H9 (cell line): ENCODE measurements at regions not wholly inside any gene's neighbourhood (a gene's known extent, or its start where the extent isn't known, plus 50 kb on each side); places are given as distances from the start of the nearest gene placed in this dataset.

ENCODE experiments used
- DNase-seq: peaks from one replicate; pipeline ENCODE4 v3.0.0-alpha.2; 2017
- H2AFZ ChIP-seq: one replicate; pipeline ENCODE4 v1.6.1; 2013; ENCODE audit warnings: mild to moderate bottlenecking, low read length, control low read depth, moderate library complexity
- H2AK5ac ChIP-seq: 2 replicates; pipeline ENCODE4 v1.6.1; 2013; ENCODE audit warnings: low read length, control low read depth, mixed read lengths; ENCODE audit not compliant: insufficient read length
- H2BK120ac ChIP-seq: one replicate; pipeline ENCODE4 v1.6.1; 2013; ENCODE audit warnings: low read depth, mild to moderate bottlenecking, low read length, control low read depth, inconsistent platforms; ENCODE audit not compliant: poor library complexity, severe bottlenecking
- H2BK12ac ChIP-seq: 2 replicates; pipeline ENCODE4 v1.6.1; 2013; ENCODE audit warnings: low read length, control low read depth, mixed read lengths, low read depth; ENCODE audit not compliant: insufficient read length
- H2BK15ac ChIP-seq: 2 replicates; pipeline ENCODE4 v1.6.1; 2013; ENCODE audit warnings: low read depth, low read length, control low read depth
- H2BK20ac ChIP-seq: one replicate; pipeline ENCODE4 v1.6.1; 2013; ENCODE audit warnings: low read depth, mild to moderate bottlenecking, low read length, control low read depth, inconsistent platforms; ENCODE audit not compliant: poor library complexity, severe bottlenecking
- H2BK5ac ChIP-seq: 2 replicates; pipeline ENCODE4 v1.6.1; 2013; ENCODE audit warnings: low read length, control low read depth, mixed read lengths; ENCODE audit not compliant: insufficient read length
- H3K14ac ChIP-seq: 2 replicates; pipeline ENCODE4 v1.6.1; 2013; ENCODE audit warnings: low read length, control low read depth; ENCODE audit not compliant: insufficient read depth
- H3K18ac ChIP-seq: 2 replicates; pipeline ENCODE4 v1.6.1; 2013; ENCODE audit warnings: low read depth, mild to moderate bottlenecking, mixed read lengths, low read length, control low read depth; ENCODE audit not compliant: insufficient read length
- H3K23ac ChIP-seq: 2 replicates; pipeline ENCODE4 v1.6.1; 2013; ENCODE audit warnings: low read length, control low read depth, mixed read lengths, low read depth; ENCODE audit not compliant: insufficient read length
- H3K23me2 ChIP-seq: 2 replicates; pipeline ENCODE4 v1.6.1; 2013; ENCODE audit warnings: low read depth, mild to moderate bottlenecking, mixed read lengths, low read length, control low read depth; ENCODE audit not compliant: insufficient read length, poor library complexity, severe bottlenecking
- H3K27ac ChIP-seq: 2 replicates; pipeline ENCODE4 v1.5.1; 2013; ENCODE audit warnings: low read length, control low read depth, mixed read lengths, low read depth; ENCODE audit not compliant: insufficient read length
- H3K27me3 ChIP-seq: 2 replicates; pipeline ENCODE4 v1.6.1; 2013; ENCODE audit warnings: low read length, control low read depth, inconsistent platforms; ENCODE audit not compliant: insufficient read depth
- H3K4ac ChIP-seq: 2 replicates; pipeline ENCODE4 v1.6.1; 2013; ENCODE audit warnings: low read depth, mild to moderate bottlenecking, control low read depth, inconsistent platforms, low read length, moderate library complexity
- H3K4me1 ChIP-seq: 2 replicates; pipeline ENCODE4 v1.6.1; 2013; ENCODE audit warnings: low read length, control low read depth, inconsistent platforms; ENCODE audit not compliant: insufficient read depth
- H3K4me2 ChIP-seq: 2 replicates; pipeline ENCODE4 v1.6.1; 2013; ENCODE audit warnings: low read length, control low read depth, mixed read lengths; ENCODE audit not compliant: insufficient read length, insufficient read depth
- H3K56ac ChIP-seq: 2 replicates; pipeline ENCODE4 v1.6.1; 2013; ENCODE audit warnings: low read depth, mild to moderate bottlenecking, mixed read lengths, low read length, control low read depth; ENCODE audit not compliant: insufficient read length
- H3K79me1 ChIP-seq: 2 replicates; pipeline ENCODE4 v1.6.1; 2013; ENCODE audit warnings: low read depth, mild to moderate bottlenecking, moderate library complexity, low read length, control low read depth, inconsistent platforms; ENCODE audit not compliant: insufficient read depth, poor library complexity, severe bottlenecking
- H3K79me2 ChIP-seq: 2 replicates; pipeline ENCODE4 v1.6.1; 2013; ENCODE audit warnings: low read length, control low read depth, inconsistent platforms; ENCODE audit not compliant: insufficient read depth
- H3K9ac ChIP-seq: 2 replicates; pipeline ENCODE4 v1.6.1; 2013; ENCODE audit warnings: low read length, control low read depth, mixed read lengths; ENCODE audit not compliant: insufficient read length; ENCODE audit errors: extremely low read depth
- H3K9me3 ChIP-seq: one replicate; pipeline ENCODE4 v1.6.1; 2013; ENCODE audit warnings: low read depth, low read length, inconsistent platforms; ENCODE audit not compliant: control insufficient read depth
- H3T11ph ChIP-seq: one replicate; pipeline ENCODE4 v1.6.1; 2013; ENCODE audit warnings: mild to moderate bottlenecking, low read length, control low read depth, inconsistent platforms
- H4K20me1 ChIP-seq: one replicate; pipeline ENCODE4 v1.6.1; 2013; ENCODE audit not compliant: control insufficient read depth, insufficient read length, insufficient read depth
- H4K5ac ChIP-seq: 2 replicates; pipeline ENCODE4 v1.6.1; 2013; ENCODE audit warnings: low read depth, mild to moderate bottlenecking, mixed read lengths, low read length, control low read depth; ENCODE audit not compliant: insufficient read length
- H4K8ac ChIP-seq: replicated peaks from 2 replicates; pipeline ENCODE4 v1.6.1; 2013; ENCODE audit warnings: low read length, control low read depth, mixed read lengths, low read depth; ENCODE audit not compliant: insufficient read length
- H4K91ac ChIP-seq: 2 replicates; pipeline ENCODE4 v1.6.1; 2013; ENCODE audit warnings: low read depth, mild to moderate bottlenecking, moderate library complexity, mixed read lengths, low read length, control low read depth; ENCODE audit not compliant: insufficient read length
- H3K27ac Mint-ChIP-seq, 3 experiments: 2 replicates in 2 of 3; 3 replicates in 1 of 3; pipeline ENCODE4 v1.8.0; 2020 to 2021; ENCODE audit warnings: mixed read lengths in 3 of 3, mild to moderate bottlenecking in 1 of 3, moderate library complexity in 1 of 3
- H3K27me3 Mint-ChIP-seq: 2 replicates; pipeline ENCODE4 v1.8.0; 2021; ENCODE audit warnings: low read depth, mild to moderate bottlenecking, moderate library complexity, mixed read lengths
- H3K36me3 Mint-ChIP-seq, 3 experiments: 2 replicates in 2 of 3; 3 replicates in 1 of 3; pipeline ENCODE4 v1.8.0; 2020 to 2021; ENCODE audit warnings: low read depth in 3 of 3, mixed read lengths in 3 of 3; ENCODE audit not compliant: insufficient read depth in 1 of 3
- H3K4me1 Mint-ChIP-seq, 2 experiments: 2 replicates each; pipeline ENCODE4 v1.8.0; 2020; ENCODE audit warnings: mixed read lengths in 2 of 2
- H3K4me3 Mint-ChIP-seq, 2 experiments: 2 replicates in 1 of 2; 3 replicates in 1 of 2; pipeline ENCODE4 v1.8.0; 2020 to 2021; ENCODE audit warnings: mild to moderate bottlenecking in 2 of 2, mixed read lengths in 2 of 2, moderate library complexity in 1 of 2
- H3K9me3 Mint-ChIP-seq, 2 experiments: 2 replicates in 1 of 2; 3 replicates in 1 of 2; pipeline ENCODE4 v1.8.0; 2020; ENCODE audit warnings: mild to moderate bottlenecking in 2 of 2, mixed read lengths in 2 of 2, moderate library complexity in 1 of 2
- CTCF ChIP-seq: fragments of 200-600 bp; sonication (generic); conservative IDR thresholded peaks from 3 replicates; pipeline ENCODE4 v1.8.0; 2021; ENCODE audit warnings: antibody characterized with exemption, mild to moderate bottlenecking
- WGBS: extraction: QIAGEN DNeasy Blood & Tissue Kit; methylation state at CpG from one replicate; pipeline ENCODE4 v1.1.7; 2013; ENCODE audit warnings: missing lambda C conversion rate, low lambda C conversion rate, mixed read lengths; ENCODE audit not compliant: insufficient read length; ENCODE audit errors: extremely low coverage; 5-methylcytosine and 5-hydroxymethylcytosine counted together

DNA sequence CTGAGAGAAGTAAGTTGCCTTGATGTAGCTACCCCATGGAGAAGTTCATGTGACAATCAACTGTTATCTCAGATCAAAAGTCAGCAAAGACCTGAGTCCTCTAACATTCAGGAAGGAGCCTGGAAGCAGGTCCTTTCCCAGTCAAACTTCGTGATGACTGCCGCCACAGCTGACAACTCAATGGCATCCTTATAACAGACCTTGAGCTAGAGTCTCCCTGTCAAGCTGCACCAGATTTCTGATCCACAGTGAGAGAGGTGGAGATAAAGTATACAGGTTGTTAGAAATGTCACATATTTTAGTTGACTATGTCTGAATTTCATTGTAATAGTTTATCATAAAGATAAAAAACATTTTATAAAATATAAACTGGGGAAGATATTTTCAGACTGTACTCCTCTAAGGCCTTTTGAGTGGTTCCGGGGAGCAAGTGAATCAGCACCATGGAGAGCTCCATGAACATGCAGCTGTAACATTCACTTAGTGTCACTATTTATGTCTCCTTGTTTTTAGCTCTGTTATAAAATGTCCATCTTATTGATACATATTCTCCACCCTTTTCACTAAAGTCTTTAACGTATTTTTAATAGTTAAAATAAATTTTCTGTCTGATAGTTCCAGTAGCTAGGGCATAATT lies 1653.5 kb upstream of the AGA start:
- no peak overlapping the region for H2BK12ac ChIP-seq
- no peak overlapping the region for H2AFZ ChIP-seq
- no peak overlapping the region for H3K27ac Mint-ChIP-seq
- no peak overlapping the region for H3K56ac ChIP-seq
- no peak overlapping the region for H2BK5ac ChIP-seq
- no peak overlapping the region for H3T11ph ChIP-seq
- no peaks in the 10 kb centered on the region for H3K4me1 ChIP-seq
- H4K91ac ChIP-seq, result no peak overlapping the region
- no peak overlapping the region for H2BK120ac ChIP-seq
- no peak overlapping the region for H2BK20ac ChIP-seq
- H3K4me1 Mint-ChIP-seq, result no peaks in the 10 kb centered on the region
- H3K4me3 Mint-ChIP-seq, result no peak overlapping the region
- H3K14ac ChIP-seq, result no peak overlapping the region
- H3K27ac ChIP-seq, result no peak overlapping the region
- H4K8ac ChIP-seq, result no peak overlapping the region
- no peak overlapping the region for H3K9ac ChIP-seq
- no peaks in the 10 kb centered on the region for H3K23me2 ChIP-seq
- no peak overlapping the region for H3K18ac ChIP-seq
- no peaks in the 10 kb centered on the region; the same call in 1 of the 2 replicates for H3K27me3 ChIP-seq
- WGBS, result no CpG with 5 or more reads among the region's 4 CpGs
- H3K9me3 ChIP-seq, result no peaks in the 10 kb centered on the region
- TF ChIP-seq CTCF, result no peak
- no peaks in the 10 kb centered on the region for H3K79me2 ChIP-seq
- no peak overlapping the region for H3K23ac ChIP-seq
- H4K5ac ChIP-seq, result no peak overlapping the region
- no peak overlapping the region for H2AK5ac ChIP-seq
- H3K4ac ChIP-seq, result no peak overlapping the region
- no peaks in the 10 kb centered on the region for H3K79me1 ChIP-seq
- H4K20me1 ChIP-seq, result no peaks in the 10 kb centered on the region
- no peak overlapping the region for H3K4me2 ChIP-seq
- no peaks in the 10 kb centered on the region for H3K27me3 Mint-ChIP-seq
- peak; percentile 35 for DNase-seq
- no peaks in the 10 kb centered on the region for H3K9me3 Mint-ChIP-seq
- no peaks in the 10 kb centered on the region for H3K36me3 Mint-ChIP-seq
- H2BK15ac ChIP-seq, result no peak overlapping the region
